ENCODE measurements at regions not wholly inside any gene's neighbourhood (a gene's known extent, or its start where the extent isn't known, plus 50 kb on each side); places are given as distances from the start of the nearest gene placed in this dataset.
"Not testable (repeated sequence)": the region's sequence is repeated elsewhere in the genome, so short reads cannot be mapped to it uniquely, and the experiment has no call there.

- TF ChIP-seq, protein P1, sequence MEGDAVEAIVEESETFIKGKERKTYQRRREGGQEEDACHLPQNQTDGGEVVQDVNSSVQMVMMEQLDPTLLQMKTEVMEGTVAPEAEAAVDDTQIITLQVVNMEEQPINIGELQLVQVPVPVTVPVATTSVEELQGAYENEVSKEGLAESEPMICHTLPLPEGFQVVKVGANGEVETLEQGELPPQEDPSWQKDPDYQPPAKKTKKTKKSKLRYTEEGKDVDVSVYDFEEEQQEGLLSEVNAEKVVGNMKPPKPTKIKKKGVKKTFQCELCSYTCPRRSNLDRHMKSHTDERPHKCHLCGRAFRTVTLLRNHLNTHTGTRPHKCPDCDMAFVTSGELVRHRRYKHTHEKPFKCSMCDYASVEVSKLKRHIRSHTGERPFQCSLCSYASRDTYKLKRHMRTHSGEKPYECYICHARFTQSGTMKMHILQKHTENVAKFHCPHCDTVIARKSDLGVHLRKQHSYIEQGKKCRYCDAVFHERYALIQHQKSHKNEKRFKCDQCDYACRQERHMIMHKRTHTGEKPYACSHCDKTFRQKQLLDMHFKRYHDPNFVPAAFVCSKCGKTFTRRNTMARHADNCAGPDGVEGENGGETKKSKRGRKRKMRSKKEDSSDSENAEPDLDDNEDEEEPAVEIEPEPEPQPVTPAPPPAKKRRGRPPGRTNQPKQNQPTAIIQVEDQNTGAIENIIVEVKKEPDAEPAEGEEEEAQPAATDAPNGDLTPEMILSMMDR (IDR thresholded peaks at IDR 0.05; ENCODE audit: insufficient read depth, low read length), result no peak
- H3K4me3 ChIP-seq (ENCODE audit: low read depth, low read length), result no peak overlapping the region
- DNase-seq (ENCODE audit: low read depth), result peak; percentile 88
Measured at GRCh38 chr4:110869114-110869513, 246.2 kb upstream of the PITX2 start.

DNA sequence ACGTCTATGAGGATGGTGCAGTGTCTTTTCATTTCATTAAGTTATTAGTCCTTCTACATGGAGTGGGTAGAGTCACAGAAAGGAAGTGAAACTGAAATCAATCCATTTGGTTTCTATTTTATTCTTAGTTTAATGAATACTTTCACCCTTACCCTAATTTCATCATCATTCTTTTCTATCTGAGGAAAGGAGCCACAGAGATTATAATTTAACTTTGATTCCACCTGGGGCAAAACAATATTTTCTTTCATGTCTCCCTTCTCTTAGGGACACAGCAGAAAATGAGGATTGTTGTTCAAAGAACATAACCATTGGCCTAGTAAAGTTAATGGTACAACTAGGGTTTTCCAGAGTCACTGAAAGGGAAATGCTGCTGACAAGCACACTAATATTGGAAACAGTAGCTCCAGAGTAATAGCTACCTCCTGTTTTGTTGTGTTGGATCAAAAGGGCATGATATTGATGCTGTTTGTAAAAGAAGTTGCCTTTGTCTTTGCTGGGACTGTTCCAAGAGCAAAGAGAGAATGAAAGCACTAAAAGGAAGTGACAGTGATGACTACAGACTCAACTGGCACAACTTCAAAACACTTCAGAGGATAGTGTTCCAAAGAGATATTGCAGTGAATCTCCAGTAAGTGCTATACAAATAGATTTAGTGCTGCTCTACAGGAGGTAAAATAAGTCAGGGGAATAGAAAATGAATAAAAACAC lies 247.1 kb upstream of the PITX2 start:
- no peak overlapping the region for H3K4me3 ChIP-seq (ENCODE audit: low read depth, low read length)
- TF ChIP-seq, protein P1 (IDR thresholded peaks at IDR 0.05; ENCODE audit: insufficient read depth, low read length), result no peak
- DNase-seq (ENCODE audit: low read depth), result peak; percentile 11

DNA sequence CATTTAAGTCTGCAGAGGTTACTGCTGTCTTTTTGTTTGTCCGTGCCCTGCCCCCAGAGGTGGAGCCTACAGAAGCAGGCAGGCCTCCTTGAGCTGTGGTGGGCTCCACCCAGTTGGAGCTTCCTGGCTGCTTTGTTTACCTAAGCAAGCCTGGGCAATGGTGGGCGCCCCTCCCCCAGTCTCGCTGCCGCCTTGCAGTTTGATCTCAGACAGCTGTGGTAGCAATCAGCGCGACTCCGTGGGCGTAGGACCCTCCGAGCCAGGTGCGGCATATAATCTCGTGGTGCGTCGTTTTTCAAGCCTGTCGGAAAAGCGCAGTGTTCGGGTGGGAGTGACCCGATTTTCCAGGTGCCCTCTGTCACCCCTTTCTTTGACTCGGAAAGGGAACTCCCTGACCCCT lies 253.3 kb upstream of the PITX2 start:
- not testable (repeated sequence) for H3K4me3 ChIP-seq (ENCODE audit: low read depth, low read length); DNase-seq (ENCODE audit: low read depth)

DNA sequence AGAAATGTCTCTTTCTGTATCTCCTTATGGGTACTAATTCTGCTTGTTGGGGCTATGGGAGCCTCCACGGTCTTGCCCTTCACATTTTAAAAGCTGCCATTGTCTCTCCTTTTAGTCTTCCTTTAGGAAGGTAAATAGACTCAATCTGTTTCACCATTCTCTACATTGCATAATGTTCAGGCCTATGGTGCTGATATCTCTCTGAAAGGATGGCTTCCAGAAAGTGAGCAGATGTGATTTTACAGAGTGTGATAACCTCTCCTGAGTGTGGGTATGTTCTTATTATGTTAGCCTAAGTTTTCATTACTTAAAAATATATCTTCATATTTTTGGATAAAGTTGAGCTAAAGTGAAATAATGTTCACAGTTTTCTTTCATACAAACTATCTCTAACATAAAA lies 254.0 kb upstream of the PITX2 start:
- TF ChIP-seq, protein P1 (IDR thresholded peaks at IDR 0.05; ENCODE audit: insufficient read depth, low read length), result no peak
- no peak overlapping the region for H3K4me3 ChIP-seq (ENCODE audit: low read depth, low read length)
- no peak for DNase-seq (ENCODE audit: low read depth)

DNA sequence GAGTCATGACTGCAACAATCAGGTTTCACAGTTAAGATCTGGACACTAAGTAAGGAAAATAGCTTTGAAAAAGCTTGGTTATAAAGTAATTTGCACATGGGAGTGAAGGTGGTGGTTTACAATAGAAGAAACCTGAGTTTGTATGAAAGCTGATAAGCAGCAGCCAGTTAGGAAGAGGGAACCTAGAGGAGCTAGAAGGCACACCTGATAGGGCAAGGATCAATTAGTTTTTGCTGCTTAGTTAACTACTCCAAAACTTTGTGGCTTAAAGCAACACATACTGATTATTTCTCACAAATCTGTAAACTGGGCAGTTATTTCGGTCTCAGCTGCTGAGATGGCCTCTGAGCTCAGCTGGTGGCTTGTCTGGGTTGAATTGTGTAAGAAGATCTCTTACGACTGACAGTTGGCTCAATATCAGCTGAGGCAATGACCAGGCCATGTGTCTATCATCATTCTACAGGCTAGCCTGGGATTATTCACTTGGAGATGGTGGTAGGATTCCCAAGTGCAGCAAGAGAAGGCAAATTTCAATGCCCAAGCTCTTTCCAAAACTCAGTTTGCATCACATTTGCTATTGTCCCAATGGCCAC lies 255.0 kb upstream of the PITX2 start:
- TF ChIP-seq, protein P1 (IDR thresholded peaks at IDR 0.05; ENCODE audit: insufficient read depth, low read length), result no peak
- no peak for DNase-seq (ENCODE audit: low read depth)
- H3K4me3 ChIP-seq (ENCODE audit: low read depth, low read length), result no peak overlapping the region

- H3K4me3 ChIP-seq (ENCODE audit: low read depth, low read length), result no peak overlapping the region
- peak; percentile 9 for DNase-seq (ENCODE audit: low read depth)
- TF ChIP-seq, protein P1 (IDR thresholded peaks at IDR 0.05; ENCODE audit: insufficient read depth, low read length), result no peak
Measured at GRCh38 chr4:110878413-110878812, 255.5 kb upstream of the PITX2 start.

- TF ChIP-seq, protein P1 (IDR thresholded peaks at IDR 0.05; ENCODE audit: insufficient read depth, low read length), result no peak
- H3K4me3 ChIP-seq (ENCODE audit: low read depth, low read length), result no peak overlapping the region
- DNase-seq (ENCODE audit: low read depth), result no peak
Measured at GRCh38 chr4:110878956-110879355, 256.1 kb upstream of the PITX2 start.
